GM23338 (cell line): ENCODE measurements at regions not wholly inside any gene's neighbourhood (a gene's known extent, or its start where the extent isn't known, plus 50 kb on each side); places are given as distances from the start of the nearest gene placed in this dataset.

Experiments used
- ATAC-seq: fragments of 200-7000 bp; cut with Tn5 transposase; 3 replicates; pipeline ENCODE4 v1.9.1; 2020
- DNase-seq: peaks from one replicate; pipeline ENCODE4 v3.0.0-alpha.2; 2015; ENCODE audit warnings: low spot score
- H2AFZ ChIP-seq: fragments of 200-600 bp; sonication (generic); 2 replicates; pipeline ENCODE4 v1.8.0; 2016; ENCODE audit warnings: antibody characterized with exemption, mild to moderate bottlenecking, moderate library complexity
- H3F3A ChIP-seq: fragments of 200-600 bp; sonication (generic); replicated peaks from 2 replicates; pipeline ENCODE4 v1.8.0; 2017; ENCODE audit warnings: antibody characterized with exemption, mixed run types, low read depth
- H3K27ac ChIP-seq: fragments of 200-600 bp; sonication (generic); 2 replicates; pipeline ENCODE4 v1.6.1; 2016; ENCODE audit warnings: low read depth
- H3K27me3 ChIP-seq: fragments of 200-600 bp; sonication (generic); 2 replicates; pipeline ENCODE4 v1.8.0; 2016; ENCODE audit warnings: mild to moderate bottlenecking, mixed run types, moderate library complexity; ENCODE audit not compliant: insufficient read depth
- H3K36me3 ChIP-seq: fragments of 200-600 bp; sonication (generic); 2 replicates; pipeline ENCODE4 v1.8.0; 2016; ENCODE audit warnings: mild to moderate bottlenecking; ENCODE audit not compliant: insufficient read depth
- H3K4me1 ChIP-seq: fragments of 200-600 bp; sonication (generic); 2 replicates; pipeline ENCODE4 v1.8.0; 2016; ENCODE audit warnings: mild to moderate bottlenecking, moderate library complexity; ENCODE audit not compliant: insufficient read depth
- H3K4me2 ChIP-seq: fragments of 200-600 bp; sonication (generic); 2 replicates; pipeline ENCODE4 v1.7.1; 2017; ENCODE audit warnings: mixed run types
- H3K4me3 ChIP-seq: fragments of 200-600 bp; sonication (generic); 2 replicates; pipeline ENCODE4 v1.6.1; 2016; ENCODE audit warnings: mixed run types
- H3K79me2 ChIP-seq: fragments of 200-600 bp; sonication (generic); replicated peaks from 2 replicates; pipeline ENCODE4 v1.8.0; 2017; ENCODE audit warnings: mild to moderate bottlenecking; ENCODE audit not compliant: insufficient read depth
- H3K9me2 ChIP-seq: fragments of 200-600 bp; sonication (generic); 2 replicates; pipeline ENCODE4 v1.8.0; 2017; ENCODE audit not compliant: insufficient read depth
- H4K20me1 ChIP-seq: fragments of 200-600 bp; sonication (generic); replicated peaks from 2 replicates; pipeline ENCODE4 v1.8.0; 2017; ENCODE audit warnings: mild to moderate bottlenecking; ENCODE audit not compliant: insufficient read depth
- H3K27ac Mint-ChIP-seq: 2 replicates; pipeline ENCODE4 v1.8.0; 2020; ENCODE audit warnings: inconsistent platforms, mild to moderate bottlenecking, moderate library complexity, mixed read lengths
- H3K27me3 Mint-ChIP-seq: 3 replicates; pipeline ENCODE4 v1.8.0; 2022; ENCODE audit warnings: low read depth, mild to moderate bottlenecking, moderate library complexity, mixed read lengths, inconsistent platforms; ENCODE audit not compliant: insufficient read depth, poor library complexity
- H3K36me3 Mint-ChIP-seq: 3 replicates; pipeline ENCODE4 v1.8.0; 2021; ENCODE audit warnings: low read depth, mild to moderate bottlenecking, inconsistent platforms, moderate library complexity, mixed read lengths
- H3K4me1 Mint-ChIP-seq: 3 replicates; pipeline ENCODE4 v1.8.0; 2020; ENCODE audit warnings: mild to moderate bottlenecking, inconsistent platforms, mixed read lengths
- H3K4me3 Mint-ChIP-seq: 3 replicates; pipeline ENCODE4 v1.8.0; 2021; ENCODE audit warnings: moderate library complexity, mild to moderate bottlenecking, inconsistent platforms, mixed read lengths
- H3K9me3 Mint-ChIP-seq: 3 replicates; pipeline ENCODE4 v1.8.0; 2020; ENCODE audit warnings: moderate library complexity, mild to moderate bottlenecking, inconsistent platforms, mixed read lengths
- CREB1 ChIP-seq: fragments of 250-450 bp; sonication (Bioruptor Pico); IDR thresholded peaks from 2 replicates; pipeline ENCODE4 v1.5.0; 2020; ENCODE audit warnings: low read depth, mild to moderate bottlenecking, moderate library complexity
- EZH2 ChIP-seq: fragments of 200-600 bp; sonication (generic); IDR thresholded peaks from one replicate; pipeline ENCODE4 v1.8.0; 2017; ENCODE audit warnings: antibody characterized with exemption, mild to moderate bottlenecking, low read depth; ENCODE audit not compliant: unreplicated experiment
- EZH2phosphoT487 ChIP-seq: fragments of 200-600 bp; sonication (generic); IDR thresholded peaks from one replicate; pipeline ENCODE4 v1.8.1; 2018; ENCODE audit warnings: antibody characterized with exemption; ENCODE audit not compliant: unreplicated experiment
- JUNB ChIP-seq: IDR thresholded peaks from one replicate; pipeline ENCODE4 v1.6.1; 2016; ENCODE audit warnings: antibody characterized with exemption; ENCODE audit not compliant: unreplicated experiment
- ZNF114 ChIP-seq: fragments of 250-450 bp; sonication (Bioruptor Pico); IDR thresholded peaks from 2 replicates; pipeline ENCODE4 v1.5.0; 2020; ENCODE audit warnings: mild to moderate bottlenecking, moderate library complexity
- TF ChIP-seq, protein P1 (sequence below): fragments of 250-450 bp; sonication (Bioruptor Pico); IDR thresholded peaks from 2 replicates; pipeline ENCODE4 v1.5.0; 2020; ENCODE audit warnings: mild to moderate bottlenecking, moderate library complexity
- TF ChIP-seq, protein P2 (sequence below): IDR thresholded peaks from 2 replicates; pipeline ENCODE4 v1.6.1; 2016; ENCODE audit warnings: antibody characterized with exemption
- TF ChIP-seq, protein P3 (sequence below), 2 experiments: fragments of 200-600 bp in 1 of 2; sonication (generic) in 1 of 2; conservative IDR thresholded peaks; 2 replicates each; pipeline versions ENCODE4 v1.5.1 to v1.6.1; 2016 to 2017; ENCODE audit warnings: antibody characterized with exemption in 2 of 2, low read depth in 2 of 2, mild to moderate bottlenecking in 2 of 2, moderate library complexity in 1 of 2

DNA sequence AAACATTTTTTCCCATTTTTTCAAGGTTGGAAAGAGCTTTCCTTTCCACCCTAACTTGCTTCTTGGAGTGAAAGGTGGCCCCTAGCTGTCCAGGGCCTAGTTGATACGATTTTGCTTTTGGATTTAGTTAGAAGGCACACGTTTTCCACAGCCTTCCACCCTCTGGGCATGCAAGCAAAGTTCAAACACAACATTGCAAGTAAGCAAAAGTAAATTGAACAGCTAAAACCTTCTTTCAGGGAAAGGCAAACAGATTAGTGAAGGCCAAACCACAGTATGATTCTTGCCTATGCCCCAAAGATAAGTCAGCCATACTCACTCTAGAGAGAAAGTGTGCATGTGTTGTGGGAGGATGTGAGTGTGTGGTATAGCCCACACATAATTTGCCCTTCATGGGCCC, 273.7 kb upstream of the KLHL29 start:
- no peak overlapping the region for H2AFZ ChIP-seq
- H3K79me2 ChIP-seq = no peaks in the 10 kb centered on the region
- TF ChIP-seq EZH2phosphoT487 = no peak
- TF ChIP-seq ZNF114 (CRISPR knock-in tag) = no peak
- no peaks in the 10 kb centered on the region for H3K36me3 ChIP-seq
- H3K36me3 Mint-ChIP-seq = no peaks in the 10 kb centered on the region
- H3K4me3 Mint-ChIP-seq = no peak overlapping the region
- peaks cover 7% of the 10 kb centered on the region; the same call in 1 of the 3 replicates for H3K9me3 Mint-ChIP-seq
- H3K27ac Mint-ChIP-seq = no peak overlapping the region
- H3K27me3 ChIP-seq = no peaks in the 10 kb centered on the region
- no peaks in the 10 kb centered on the region for H3F3A ChIP-seq
- H3K9me2 ChIP-seq = peaks cover 11% of the 10 kb centered on the region; the same call in 1 of the 2 replicates
- no peak overlapping the region for H3K4me2 ChIP-seq
- no peaks in the 10 kb centered on the region for H3K4me1 ChIP-seq
- H4K20me1 ChIP-seq = no peaks in the 10 kb centered on the region
- ATAC-seq (no peak), DNase-seq (no peak)
- H3K27me3 Mint-ChIP-seq = no peaks in the 10 kb centered on the region
- no peaks in the 10 kb centered on the region for H3K4me1 Mint-ChIP-seq
- H3K27ac ChIP-seq = no peak overlapping the region
- H3K4me3 ChIP-seq = no peak overlapping the region

DNA sequence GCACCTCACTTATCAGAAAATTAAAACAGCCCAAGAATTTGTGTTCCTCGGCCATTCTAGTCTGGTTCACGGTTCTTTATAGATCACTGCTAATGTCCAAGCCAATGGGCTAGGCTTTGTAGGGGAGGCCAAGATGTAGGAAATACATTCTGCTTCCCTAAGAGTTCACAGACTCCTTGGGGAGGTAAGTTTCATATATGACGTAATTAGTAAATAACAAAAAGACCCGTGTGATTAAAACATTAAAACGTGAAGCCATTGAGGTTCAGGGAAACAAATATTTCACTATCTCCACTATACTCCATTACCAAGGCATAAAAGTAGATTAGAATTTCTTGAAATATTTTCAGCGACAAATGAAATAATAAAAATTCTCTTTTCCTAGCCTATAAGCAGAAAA, 272.5 kb upstream of the KLHL29 start:
- ATAC-seq = no peak
- no peak overlapping the region for H3K27ac Mint-ChIP-seq

DNA sequence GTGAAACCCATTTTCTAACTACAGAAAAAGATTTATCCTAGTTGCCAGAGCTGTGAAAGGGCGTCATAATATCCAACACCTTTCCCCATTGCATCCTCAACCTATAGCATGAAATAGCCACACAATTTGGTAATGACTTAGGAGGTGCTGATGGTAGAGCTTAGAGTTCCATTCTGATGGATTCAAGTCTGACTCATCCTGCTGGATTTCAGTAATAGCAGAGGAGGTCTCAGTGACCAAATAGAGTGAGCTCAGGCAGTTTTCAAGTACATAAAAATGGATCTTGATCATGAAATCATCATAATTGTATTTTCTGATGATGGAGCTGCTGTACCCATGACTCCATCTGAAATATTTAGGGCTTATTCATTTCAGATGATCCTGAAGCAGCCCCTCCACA, 270.7 kb upstream of the KLHL29 start:
- no peak for TF ChIP-seq ZNF114 (CRISPR knock-in tag)
- TF ChIP-seq EZH2 = no peak
- TF ChIP-seq, protein P1, sequence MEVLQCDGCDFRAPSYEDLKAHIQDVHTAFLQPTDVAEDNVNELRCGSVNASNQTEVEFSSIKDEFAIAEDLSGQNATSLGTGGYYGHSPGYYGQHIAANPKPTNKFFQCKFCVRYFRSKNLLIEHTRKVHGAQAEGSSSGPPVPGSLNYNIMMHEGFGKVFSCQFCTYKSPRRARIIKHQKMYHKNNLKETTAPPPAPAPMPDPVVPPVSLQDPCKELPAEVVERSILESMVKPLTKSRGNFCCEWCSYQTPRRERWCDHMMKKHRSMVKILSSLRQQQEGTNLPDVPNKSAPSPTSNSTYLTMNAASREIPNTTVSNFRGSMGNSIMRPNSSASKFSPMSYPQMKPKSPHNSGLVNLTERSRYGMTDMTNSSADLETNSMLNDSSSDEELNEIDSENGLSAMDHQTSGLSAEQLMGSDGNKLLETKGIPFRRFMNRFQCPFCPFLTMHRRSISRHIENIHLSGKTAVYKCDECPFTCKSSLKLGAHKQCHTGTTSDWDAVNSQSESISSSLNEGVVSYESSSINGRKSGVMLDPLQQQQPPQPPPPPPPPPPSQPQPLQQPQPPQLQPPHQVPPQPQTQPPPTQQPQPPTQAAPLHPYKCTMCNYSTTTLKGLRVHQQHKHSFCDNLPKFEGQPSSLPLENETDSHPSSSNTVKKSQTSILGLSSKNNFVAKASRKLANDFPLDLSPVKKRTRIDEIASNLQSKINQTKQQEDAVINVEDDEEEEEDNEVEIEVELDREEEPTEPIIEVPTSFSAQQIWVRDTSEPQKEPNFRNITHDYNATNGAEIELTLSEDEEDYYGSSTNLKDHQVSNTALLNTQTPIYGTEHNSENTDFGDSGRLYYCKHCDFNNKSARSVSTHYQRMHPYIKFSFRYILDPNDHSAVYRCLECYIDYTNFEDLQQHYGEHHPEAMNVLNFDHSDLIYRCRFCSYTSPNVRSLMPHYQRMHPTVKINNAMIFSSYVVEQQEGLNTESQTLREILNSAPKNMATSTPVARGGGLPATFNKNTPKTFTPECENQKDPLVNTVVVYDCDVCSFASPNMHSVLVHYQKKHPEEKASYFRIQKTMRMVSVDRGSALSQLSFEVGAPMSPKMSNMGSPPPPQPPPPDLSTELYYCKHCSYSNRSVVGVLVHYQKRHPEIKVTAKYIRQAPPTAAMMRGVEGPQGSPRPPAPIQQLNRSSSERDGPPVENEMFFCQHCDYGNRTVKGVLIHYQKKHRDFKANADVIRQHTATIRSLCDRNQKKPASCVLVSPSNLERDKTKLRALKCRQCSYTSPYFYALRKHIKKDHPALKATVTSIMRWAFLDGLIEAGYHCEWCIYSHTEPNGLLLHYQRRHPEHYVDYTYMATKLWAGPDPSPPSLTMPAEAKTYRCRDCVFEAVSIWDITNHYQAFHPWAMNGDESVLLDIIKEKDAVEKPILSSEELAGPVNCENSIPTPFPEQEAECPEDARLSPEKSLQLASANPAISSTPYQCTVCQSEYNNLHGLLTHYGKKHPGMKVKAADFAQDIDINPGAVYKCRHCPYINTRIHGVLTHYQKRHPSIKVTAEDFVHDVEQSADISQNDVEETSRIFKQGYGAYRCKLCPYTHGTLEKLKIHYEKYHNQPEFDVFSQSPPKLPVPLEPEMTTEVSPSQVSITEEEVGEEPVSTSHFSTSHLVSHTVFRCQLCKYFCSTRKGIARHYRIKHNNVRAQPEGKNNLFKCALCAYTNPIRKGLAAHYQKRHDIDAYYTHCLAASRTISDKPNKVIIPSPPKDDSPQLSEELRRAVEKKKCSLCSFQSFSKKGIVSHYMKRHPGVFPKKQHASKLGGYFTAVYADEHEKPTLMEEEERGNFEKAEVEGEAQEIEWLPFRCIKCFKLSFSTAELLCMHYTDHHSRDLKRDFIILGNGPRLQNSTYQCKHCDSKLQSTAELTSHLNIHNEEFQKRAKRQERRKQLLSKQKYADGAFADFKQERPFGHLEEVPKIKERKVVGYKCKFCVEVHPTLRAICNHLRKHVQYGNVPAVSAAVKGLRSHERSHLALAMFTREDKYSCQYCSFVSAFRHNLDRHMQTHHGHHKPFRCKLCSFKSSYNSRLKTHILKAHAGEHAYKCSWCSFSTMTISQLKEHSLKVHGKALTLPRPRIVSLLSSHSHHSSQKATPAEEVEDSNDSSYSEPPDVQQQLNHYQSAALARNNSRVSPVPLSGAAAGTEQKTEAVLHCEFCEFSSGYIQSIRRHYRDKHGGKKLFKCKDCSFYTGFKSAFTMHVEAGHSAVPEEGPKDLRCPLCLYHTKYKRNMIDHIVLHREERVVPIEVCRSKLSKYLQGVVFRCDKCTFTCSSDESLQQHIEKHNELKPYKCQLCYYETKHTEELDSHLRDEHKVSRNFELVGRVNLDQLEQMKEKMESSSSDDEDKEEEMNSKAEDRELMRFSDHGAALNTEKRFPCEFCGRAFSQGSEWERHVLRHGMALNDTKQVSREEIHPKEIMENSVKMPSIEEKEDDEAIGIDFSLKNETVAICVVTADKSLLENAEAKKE (CRISPR knock-in tag) = no peak
- TF ChIP-seq, protein P2, sequence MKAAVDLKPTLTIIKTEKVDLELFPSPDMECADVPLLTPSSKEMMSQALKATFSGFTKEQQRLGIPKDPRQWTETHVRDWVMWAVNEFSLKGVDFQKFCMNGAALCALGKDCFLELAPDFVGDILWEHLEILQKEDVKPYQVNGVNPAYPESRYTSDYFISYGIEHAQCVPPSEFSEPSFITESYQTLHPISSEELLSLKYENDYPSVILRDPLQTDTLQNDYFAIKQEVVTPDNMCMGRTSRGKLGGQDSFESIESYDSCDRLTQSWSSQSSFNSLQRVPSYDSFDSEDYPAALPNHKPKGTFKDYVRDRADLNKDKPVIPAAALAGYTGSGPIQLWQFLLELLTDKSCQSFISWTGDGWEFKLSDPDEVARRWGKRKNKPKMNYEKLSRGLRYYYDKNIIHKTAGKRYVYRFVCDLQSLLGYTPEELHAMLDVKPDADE = no peak
- TF ChIP-seq, protein P3, sequence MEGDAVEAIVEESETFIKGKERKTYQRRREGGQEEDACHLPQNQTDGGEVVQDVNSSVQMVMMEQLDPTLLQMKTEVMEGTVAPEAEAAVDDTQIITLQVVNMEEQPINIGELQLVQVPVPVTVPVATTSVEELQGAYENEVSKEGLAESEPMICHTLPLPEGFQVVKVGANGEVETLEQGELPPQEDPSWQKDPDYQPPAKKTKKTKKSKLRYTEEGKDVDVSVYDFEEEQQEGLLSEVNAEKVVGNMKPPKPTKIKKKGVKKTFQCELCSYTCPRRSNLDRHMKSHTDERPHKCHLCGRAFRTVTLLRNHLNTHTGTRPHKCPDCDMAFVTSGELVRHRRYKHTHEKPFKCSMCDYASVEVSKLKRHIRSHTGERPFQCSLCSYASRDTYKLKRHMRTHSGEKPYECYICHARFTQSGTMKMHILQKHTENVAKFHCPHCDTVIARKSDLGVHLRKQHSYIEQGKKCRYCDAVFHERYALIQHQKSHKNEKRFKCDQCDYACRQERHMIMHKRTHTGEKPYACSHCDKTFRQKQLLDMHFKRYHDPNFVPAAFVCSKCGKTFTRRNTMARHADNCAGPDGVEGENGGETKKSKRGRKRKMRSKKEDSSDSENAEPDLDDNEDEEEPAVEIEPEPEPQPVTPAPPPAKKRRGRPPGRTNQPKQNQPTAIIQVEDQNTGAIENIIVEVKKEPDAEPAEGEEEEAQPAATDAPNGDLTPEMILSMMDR (conservative IDR thresholded peaks at IDR 0.05; ENCODE audit: low read depth in 2 of 2) = no peak
- no peak for TF ChIP-seq JUNB
- H3K9me3 Mint-ChIP-seq = peaks cover 4% of the 10 kb centered on the region; the same call in 1 of the 3 replicates
- no peak for ATAC-seq

More for the DNA sequence above, 272.5 kb upstream of the KLHL29 start:
- no peak for DNase-seq
- Histone ChIP-seq H3K4me1 (no peaks in the 10 kb centered on the region), H3K79me2 (no peaks in the 10 kb centered on the region), H3K36me3 (no peaks in the 10 kb centered on the region), H3K4me3 (no peak overlapping the region), H3K27ac (no peak overlapping the region), H3K4me2 (no peak overlapping the region), H2AFZ (no peak overlapping the region), H3F3A (no peaks in the 10 kb centered on the region), H3K9me2 (peaks cover 11% of the 10 kb centered on the region; the same call in 1 of the 2 replicates), H4K20me1 (no peaks in the 10 kb centered on the region), H3K27me3 (no peaks in the 10 kb centered on the region)
- H3K9me3 Mint-ChIP-seq = peaks cover 7% of the 10 kb centered on the region; the same call in 1 of the 3 replicates
- H3K27me3 Mint-ChIP-seq = peaks cover under 1% of the 10 kb centered on the region
- no peak for TF ChIP-seq CREB1
- H3K36me3 Mint-ChIP-seq = no peaks in the 10 kb centered on the region
- H3K4me3 Mint-ChIP-seq = no peak overlapping the region
- no peaks in the 10 kb centered on the region for H3K4me1 Mint-ChIP-seq

More for the DNA sequence above, 270.7 kb upstream of the KLHL29 start:
- Histone ChIP-seq H4K20me1 (no peaks in the 10 kb centered on the region), H3K4me1 (no peaks in the 10 kb centered on the region), H3K27me3 (no peaks in the 10 kb centered on the region), H3K4me2 (no peak overlapping the region), H3K9me2 (peaks cover 11% of the 10 kb centered on the region; the same call in 1 of the 2 replicates), H2AFZ (no peak overlapping the region), H3K36me3 (no peaks in the 10 kb centered on the region), H3K27ac (no peak overlapping the region), H3F3A (no peaks in the 10 kb centered on the region), H3K79me2 (no peaks in the 10 kb centered on the region), H3K4me3 (no peak overlapping the region)
- H3K4me3 Mint-ChIP-seq = no peak overlapping the region
- H3K27me3 Mint-ChIP-seq = peaks cover 2% of the 10 kb centered on the region
- no peak overlapping the region for H3K27ac Mint-ChIP-seq
- no peaks in the 10 kb centered on the region for H3K4me1 Mint-ChIP-seq
- DNase-seq = no peak
- no peaks in the 10 kb centered on the region for H3K36me3 Mint-ChIP-seq
